ENCODE measurements at regions not wholly inside any gene's neighbourhood (a gene's known extent, or its start where the extent isn't known, plus 50 kb on each side); places are given as distances from the start of the nearest gene placed in this dataset.

GRCh38 chr15:81851325-81851724 is 194.5 kb downstream of the MEX3B start:
- no peak for TF ChIP-seq CTCF (conservative IDR thresholded peaks at IDR 0.05; ENCODE audit: low read depth in 2 of 2)
- TF ChIP-seq ZNF114 (CRISPR knock-in tag; IDR thresholded peaks at IDR 0.05): no peak
- TF ChIP-seq EZH2 (IDR thresholded peaks at IDR 0.05; ENCODE audit: low read depth, unreplicated experiment): no peak
- TF ChIP-seq ZNF462 (CRISPR knock-in tag; IDR thresholded peaks at IDR 0.05): no peak
- no peak for TF ChIP-seq POLR2AphosphoS5 (IDR thresholded peaks at IDR 0.05; ENCODE audit: low read depth)
- no peak for TF ChIP-seq CREB1 (CRISPR knock-in tag; IDR thresholded peaks at IDR 0.05; ENCODE audit: low read depth)
- TF ChIP-seq JUNB (IDR thresholded peaks at IDR 0.05; ENCODE audit: unreplicated experiment): no peak
- TF ChIP-seq EZH2phosphoT487 (IDR thresholded peaks at IDR 0.05; ENCODE audit: unreplicated experiment): no peak
- no peak for TF ChIP-seq ZNF331 (CRISPR knock-in tag; IDR thresholded peaks at IDR 0.05; ENCODE audit: low read depth)
- TF ChIP-seq, protein P1, sequence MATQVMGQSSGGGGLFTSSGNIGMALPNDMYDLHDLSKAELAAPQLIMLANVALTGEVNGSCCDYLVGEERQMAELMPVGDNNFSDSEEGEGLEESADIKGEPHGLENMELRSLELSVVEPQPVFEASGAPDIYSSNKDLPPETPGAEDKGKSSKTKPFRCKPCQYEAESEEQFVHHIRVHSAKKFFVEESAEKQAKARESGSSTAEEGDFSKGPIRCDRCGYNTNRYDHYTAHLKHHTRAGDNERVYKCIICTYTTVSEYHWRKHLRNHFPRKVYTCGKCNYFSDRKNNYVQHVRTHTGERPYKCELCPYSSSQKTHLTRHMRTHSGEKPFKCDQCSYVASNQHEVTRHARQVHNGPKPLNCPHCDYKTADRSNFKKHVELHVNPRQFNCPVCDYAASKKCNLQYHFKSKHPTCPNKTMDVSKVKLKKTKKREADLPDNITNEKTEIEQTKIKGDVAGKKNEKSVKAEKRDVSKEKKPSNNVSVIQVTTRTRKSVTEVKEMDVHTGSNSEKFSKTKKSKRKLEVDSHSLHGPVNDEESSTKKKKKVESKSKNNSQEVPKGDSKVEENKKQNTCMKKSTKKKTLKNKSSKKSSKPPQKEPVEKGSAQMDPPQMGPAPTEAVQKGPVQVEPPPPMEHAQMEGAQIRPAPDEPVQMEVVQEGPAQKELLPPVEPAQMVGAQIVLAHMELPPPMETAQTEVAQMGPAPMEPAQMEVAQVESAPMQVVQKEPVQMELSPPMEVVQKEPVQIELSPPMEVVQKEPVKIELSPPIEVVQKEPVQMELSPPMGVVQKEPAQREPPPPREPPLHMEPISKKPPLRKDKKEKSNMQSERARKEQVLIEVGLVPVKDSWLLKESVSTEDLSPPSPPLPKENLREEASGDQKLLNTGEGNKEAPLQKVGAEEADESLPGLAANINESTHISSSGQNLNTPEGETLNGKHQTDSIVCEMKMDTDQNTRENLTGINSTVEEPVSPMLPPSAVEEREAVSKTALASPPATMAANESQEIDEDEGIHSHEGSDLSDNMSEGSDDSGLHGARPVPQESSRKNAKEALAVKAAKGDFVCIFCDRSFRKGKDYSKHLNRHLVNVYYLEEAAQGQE (IDR thresholded peaks at IDR 0.05; ENCODE audit: unreplicated experiment): no peak
- TF ChIP-seq NANOG (IDR thresholded peaks at IDR 0.05; ENCODE audit: borderline replicate concordance): no peak
- no peak for TF ChIP-seq STAT1 (IDR thresholded peaks at IDR 0.05; ENCODE audit: unreplicated experiment)
- TF ChIP-seq, protein P2, sequence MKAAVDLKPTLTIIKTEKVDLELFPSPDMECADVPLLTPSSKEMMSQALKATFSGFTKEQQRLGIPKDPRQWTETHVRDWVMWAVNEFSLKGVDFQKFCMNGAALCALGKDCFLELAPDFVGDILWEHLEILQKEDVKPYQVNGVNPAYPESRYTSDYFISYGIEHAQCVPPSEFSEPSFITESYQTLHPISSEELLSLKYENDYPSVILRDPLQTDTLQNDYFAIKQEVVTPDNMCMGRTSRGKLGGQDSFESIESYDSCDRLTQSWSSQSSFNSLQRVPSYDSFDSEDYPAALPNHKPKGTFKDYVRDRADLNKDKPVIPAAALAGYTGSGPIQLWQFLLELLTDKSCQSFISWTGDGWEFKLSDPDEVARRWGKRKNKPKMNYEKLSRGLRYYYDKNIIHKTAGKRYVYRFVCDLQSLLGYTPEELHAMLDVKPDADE (IDR thresholded peaks at IDR 0.05): no peak

All from GM23338 (cell line).